Limb (tissue), 2 donors: ENCODE measurements at regions not wholly inside any gene's neighbourhood (a gene's known extent, or its start where the extent isn't known, plus 50 kb on each side); places are given as distances from the start of the nearest gene placed in this dataset.
A peak's percentile ranks its signal among the peaks of the same experiment; 100 is the strongest.
"Not testable (repeated sequence)": the region's sequence is repeated elsewhere in the genome, so short reads cannot be mapped to it uniquely, and the experiment has no call there.

Experiments
- DNase-seq, 2 donors: peaks; one replicate each; pipeline ENCODE4 v3.0.0-alpha.2; 2016; ENCODE audit errors: extremely low spot score in 2 of 2

GRCh38 chr20:7760247-7761031 is 179.8 kb downstream of the HAO1 start:
- no peak for DNase-seq

GRCh38 chr20:7765221-7765620 is 175.0 kb downstream of the HAO1 start:
- no peak for DNase-seq

GRCh38 chr20:7770046-7770445 is 170.2 kb downstream of the HAO1 start:
- no peak for DNase-seq

GRCh38 chr20:7770578-7770977 is 169.7 kb downstream of the HAO1 start:
- DNase-seq = no peak

- DNase-seq = peak in 1 of 2 donors; percentile 30
Measured at GRCh38 chr20:7772371-7772770, 167.9 kb downstream of the HAO1 start.

- DNase-seq = no peak
Measured at GRCh38 chr20:7773511-7773910, 166.7 kb downstream of the HAO1 start.

- no peak for DNase-seq
Measured at GRCh38 chr20:7775072-7775471, 165.2 kb downstream of the HAO1 start.

GRCh38 chr20:7776148-7776547 is 164.1 kb downstream of the HAO1 start:
- no peak for DNase-seq

GRCh38 chr20:7790189-7790588 is 150.1 kb downstream of the HAO1 start:
- DNase-seq = no peak

- no peak for DNase-seq
Measured at GRCh38 chr20:7792150-7792869, 147.9 kb downstream of the HAO1 start.

GRCh38 chr20:7798176-7798575 is 142.1 kb downstream of the HAO1 start:
- DNase-seq = no peak

GRCh38 chr20:7799862-7800261 is 140.4 kb downstream of the HAO1 start:
- DNase-seq = no peak

GRCh38 chr20:7803411-7804151 is 136.7 kb downstream of the HAO1 start:
- not testable (repeated sequence) for DNase-seq

GRCh38 chr20:7806831-7807230 is 133.4 kb downstream of the HAO1 start:
- no peak for DNase-seq

- no peak for DNase-seq
Measured at GRCh38 chr20:7817286-7817685, 123.0 kb downstream of the HAO1 start.

GRCh38 chr20:7818477-7818876 is 121.8 kb downstream of the HAO1 start:
- DNase-seq = no peak

- no peak for DNase-seq
Measured at GRCh38 chr20:7820897-7821296, 119.4 kb downstream of the HAO1 start.

GRCh38 chr20:7822772-7823171 is 117.5 kb downstream of the HAO1 start:
- no peak for DNase-seq

GRCh38 chr20:7828437-7828836 is 111.8 kb downstream of the HAO1 start:
- no peak for DNase-seq

GRCh38 chr20:7829031-7829430 is 111.2 kb downstream of the HAO1 start:
- no peak for DNase-seq

- no peak for DNase-seq
Measured at GRCh38 chr20:7829776-7830175, 110.5 kb downstream of the HAO1 start.
